Astrocyte (in vitro differentiated cells and primary cell): ENCODE measurements at regions not wholly inside any gene's neighbourhood (a gene's known extent, or its start where the extent isn't known, plus 50 kb on each side); places are given as distances from the start of the nearest gene placed in this dataset.

Experiments
- DNase-seq: peaks from one replicate; pipeline ENCODE4 v3.0.0-alpha.2; 2010; ENCODE audit warnings: low read depth
- FAIRE-seq: peaks from 2 replicates; lab custom pipeline; 2011; peaks lifted over from hg19 to GRCh38; lab: Jason Lieb, UNC
- H2AFZ ChIP-seq: 2 replicates; pipeline ENCODE4 v1.6.0; 2012; ENCODE audit warnings: low read depth, low read length, inconsistent platforms
- H3K27ac ChIP-seq: 2 replicates; pipeline ENCODE4 v1.5.1; 2011; ENCODE audit warnings: low read depth, low read length, inconsistent platforms
- H3K27me3 ChIP-seq: 2 replicates; pipeline ENCODE4 v1.6.0; 2011; ENCODE audit warnings: low read length, inconsistent platforms; ENCODE audit not compliant: insufficient read depth
- H3K36me3 ChIP-seq: 2 replicates; pipeline ENCODE4 v1.5.1; 2011; ENCODE audit warnings: low read length, inconsistent platforms; ENCODE audit not compliant: insufficient read depth
- H3K4me1 ChIP-seq: 2 replicates; pipeline ENCODE4 v1.5.1; 2011; ENCODE audit warnings: low read length, inconsistent platforms; ENCODE audit not compliant: insufficient read depth
- H3K4me2 ChIP-seq: 2 replicates; pipeline ENCODE4 v1.6.0; 2012; ENCODE audit warnings: low read length, inconsistent platforms
- H3K4me3 ChIP-seq: 2 replicates; pipeline ENCODE4 v1.5.1; 2011; ENCODE audit warnings: low read depth, mild to moderate bottlenecking, low read length, inconsistent platforms; ENCODE audit not compliant: insufficient read depth
- H3K79me2 ChIP-seq: 2 replicates; pipeline ENCODE4 v1.6.0; 2012; ENCODE audit warnings: mild to moderate bottlenecking, low read length, inconsistent platforms; ENCODE audit not compliant: insufficient read depth
- H3K9ac ChIP-seq: 2 replicates; pipeline ENCODE4 v1.6.0; 2012; ENCODE audit warnings: mild to moderate bottlenecking, low read length, inconsistent platforms
- H3K9me3 ChIP-seq: 2 replicates; pipeline ENCODE4 v1.5.1; 2012; ENCODE audit warnings: low read depth, mild to moderate bottlenecking, low read length, inconsistent platforms; ENCODE audit not compliant: insufficient read depth
- H4K20me1 ChIP-seq: 2 replicates; pipeline ENCODE4 v1.6.0; 2012; ENCODE audit warnings: low read length, inconsistent platforms; ENCODE audit not compliant: insufficient read depth
- H3K27ac Mint-ChIP-seq: one replicate; pipeline ENCODE4 v1.8.0; 2021; ENCODE audit warnings: mild to moderate bottlenecking, mixed read lengths; ENCODE audit not compliant: unreplicated experiment
- H3K27me3 Mint-ChIP-seq: one replicate; pipeline ENCODE4 v1.8.0; 2021; ENCODE audit warnings: low read depth, mixed read lengths; ENCODE audit not compliant: unreplicated experiment
- H3K36me3 Mint-ChIP-seq: one replicate; pipeline ENCODE4 v1.8.0; 2021; ENCODE audit warnings: low read depth, mixed read lengths; ENCODE audit not compliant: unreplicated experiment
- H3K4me1 Mint-ChIP-seq: one replicate; pipeline ENCODE4 v1.8.0; 2021; ENCODE audit warnings: low read depth, mixed read lengths; ENCODE audit not compliant: unreplicated experiment
- H3K4me3 Mint-ChIP-seq: one replicate; pipeline ENCODE4 v1.8.0; 2021; ENCODE audit warnings: mild to moderate bottlenecking, moderate library complexity, mixed read lengths; ENCODE audit not compliant: unreplicated experiment
- H3K9me3 Mint-ChIP-seq: one replicate; pipeline ENCODE4 v1.8.0; 2021; ENCODE audit warnings: mild to moderate bottlenecking, mixed read lengths; ENCODE audit not compliant: unreplicated experiment
- CTCF ChIP-seq: IDR thresholded peaks from 2 replicates; pipeline ENCODE4 v1.5.1; 2011; ENCODE audit warnings: low read depth, mild to moderate bottlenecking, inconsistent platforms, low read length, moderate library complexity; ENCODE audit not compliant: insufficient read depth
- EZH2 ChIP-seq: IDR thresholded peaks from 2 replicates; pipeline ENCODE4 v1.6.1; 2012; ENCODE audit warnings: mild to moderate bottlenecking, low read length, inconsistent platforms; ENCODE audit not compliant: insufficient read depth

DNA sequence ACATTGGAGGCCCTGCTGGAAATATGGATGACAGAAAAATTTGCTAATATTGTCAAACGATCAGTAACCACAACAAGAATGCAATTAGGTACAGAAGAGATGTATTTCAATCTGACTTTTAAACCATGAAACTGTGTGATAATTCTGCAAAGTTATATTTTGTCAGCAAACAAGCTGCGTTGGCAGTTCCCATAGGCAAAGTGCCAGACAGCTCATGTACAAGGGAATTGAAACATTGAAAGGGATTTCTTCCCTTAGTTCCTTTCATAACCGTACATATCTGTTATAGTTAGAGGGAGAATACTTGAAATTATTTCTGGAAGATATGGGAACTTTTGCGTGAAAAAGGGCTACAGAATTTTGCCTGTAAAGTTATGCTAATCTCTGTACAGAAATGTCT, 419.4 kb upstream of the PTGER4 start:
- Mint-ChIP-seq H3K27me3 (no peaks in the 10 kb centered on the region), H3K27ac (no peak overlapping the region), H3K36me3 (no peaks in the 10 kb centered on the region), H3K9me3 (no peaks in the 10 kb centered on the region), H3K4me1 (no peaks in the 10 kb centered on the region), H3K4me3 (no peak overlapping the region)
- no peak overlapping the region for H3K4me3 ChIP-seq
- no peak for DNase-seq
- H2AFZ ChIP-seq = no peak overlapping the region
- H3K27me3 ChIP-seq = no peaks in the 10 kb centered on the region
- no peak overlapping the region for H3K4me2 ChIP-seq
- no peak for FAIRE-seq
- H3K27ac ChIP-seq = no peak overlapping the region
- TF ChIP-seq CTCF (no peak), EZH2 (no peak)
- H3K4me1 ChIP-seq = no peaks in the 10 kb centered on the region
- no peaks in the 10 kb centered on the region for H3K36me3 ChIP-seq
- no peaks in the 10 kb centered on the region for H3K79me2 ChIP-seq
- no peak overlapping the region for H3K9ac ChIP-seq
- H3K9me3 ChIP-seq = no peaks in the 10 kb centered on the region
- no peaks in the 10 kb centered on the region for H4K20me1 ChIP-seq

DNA sequence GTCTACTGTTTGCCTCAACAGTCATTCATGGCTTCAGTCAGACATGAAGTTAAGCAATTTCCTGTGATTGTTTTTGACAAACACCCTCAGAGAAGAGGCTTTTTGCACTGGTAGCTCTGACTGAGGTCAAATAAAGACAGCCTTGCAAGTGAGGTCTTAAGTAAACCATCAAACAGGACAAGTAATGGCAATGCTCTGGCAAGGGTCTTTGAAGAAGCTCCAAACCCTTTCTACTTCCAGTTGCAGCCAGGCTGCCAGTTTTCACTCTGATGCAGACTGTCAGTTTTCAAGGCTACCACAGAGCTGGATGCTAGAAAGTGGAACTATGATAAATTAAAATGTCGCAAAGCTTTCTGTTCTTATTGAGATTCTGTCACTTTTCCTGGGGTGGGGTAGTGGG, 421.5 kb upstream of the PTGER4 start:
- H3K27ac ChIP-seq = no peak overlapping the region
- no peak overlapping the region for H2AFZ ChIP-seq
- Mint-ChIP-seq H3K4me1 (no peaks in the 10 kb centered on the region), H3K27me3 (peaks cover 3% of the 10 kb centered on the region), H3K9me3 (no peaks in the 10 kb centered on the region), H3K4me3 (no peak overlapping the region), H3K36me3 (no peaks in the 10 kb centered on the region), H3K27ac (no peak overlapping the region)
- no peak for TF ChIP-seq EZH2
- no peak for TF ChIP-seq CTCF
- no peak overlapping the region for H3K4me2 ChIP-seq
- no peak overlapping the region for H3K9ac ChIP-seq
- no peaks in the 10 kb centered on the region for H3K9me3 ChIP-seq
- no peaks in the 10 kb centered on the region for H3K27me3 ChIP-seq
- FAIRE-seq (no peak), DNase-seq (no peak)
- no peaks in the 10 kb centered on the region for H4K20me1 ChIP-seq
- no peaks in the 10 kb centered on the region for H3K79me2 ChIP-seq
- no peaks in the 10 kb centered on the region for H3K36me3 ChIP-seq
- H3K4me3 ChIP-seq = no peak overlapping the region
- no peaks in the 10 kb centered on the region for H3K4me1 ChIP-seq

DNA sequence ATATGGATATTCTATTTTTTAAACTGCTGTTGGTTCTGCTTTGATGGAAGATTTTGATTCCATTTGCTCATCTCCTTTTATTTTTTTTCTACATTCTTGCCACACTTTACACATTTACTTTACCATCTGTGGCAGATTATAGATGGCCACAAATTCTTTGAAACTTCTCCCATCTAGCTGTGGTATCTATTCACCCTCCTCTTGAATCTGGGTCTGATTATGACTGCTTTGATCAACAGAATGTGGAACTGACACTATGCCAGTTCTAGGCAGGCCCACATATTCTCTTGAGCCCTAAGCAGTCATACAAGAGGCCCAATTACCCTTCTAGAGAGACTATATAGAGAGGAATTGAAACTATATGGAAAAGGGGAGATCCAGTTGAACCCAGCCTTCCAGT, 439.0 kb upstream of the PTGER4 start:
- Mint-ChIP-seq H3K4me1 (no peaks in the 10 kb centered on the region), H3K4me3 (no peak overlapping the region), H3K27me3 (no peaks in the 10 kb centered on the region), H3K36me3 (no peaks in the 10 kb centered on the region), H3K27ac (no peak overlapping the region), H3K9me3 (peaks cover 8% of the 10 kb centered on the region)
- H3K36me3 ChIP-seq = no peaks in the 10 kb centered on the region
- TF ChIP-seq EZH2 = no peak
- no peak for TF ChIP-seq CTCF
- H3K27ac ChIP-seq = no peak overlapping the region
- H3K4me3 ChIP-seq = no peak overlapping the region
- no peak for FAIRE-seq
- no peaks in the 10 kb centered on the region for H3K27me3 ChIP-seq
- no peak for DNase-seq
- no peak overlapping the region for H3K4me2 ChIP-seq
- H4K20me1 ChIP-seq = no peaks in the 10 kb centered on the region
- H3K4me1 ChIP-seq = no peaks in the 10 kb centered on the region
- H3K9ac ChIP-seq = no peak overlapping the region
- H3K79me2 ChIP-seq = no peaks in the 10 kb centered on the region
- H2AFZ ChIP-seq = no peak overlapping the region
- H3K9me3 ChIP-seq = peaks cover 11% of the 10 kb centered on the region
